RCC 7860 (cell line): ENCODE measurements at regions not wholly inside any gene's neighbourhood (a gene's known extent, or its start where the extent isn't known, plus 50 kb on each side); places are given as distances from the start of the nearest gene placed in this dataset.
"Not testable (repeated sequence)": the region's sequence is repeated elsewhere in the genome, so short reads cannot be mapped to it uniquely, and the experiment has no call there.

ENCODE experiments used
- DNase-seq: peaks from one replicate; pipeline ENCODE4 v3.0.0-alpha.2; 2015; ENCODE audit warnings: low spot score
- FAIRE-seq: peaks from 2 replicates; lab custom pipeline; 2012; peaks lifted over from hg19 to GRCh38; lab: Jason Lieb, UNC

DNA sequence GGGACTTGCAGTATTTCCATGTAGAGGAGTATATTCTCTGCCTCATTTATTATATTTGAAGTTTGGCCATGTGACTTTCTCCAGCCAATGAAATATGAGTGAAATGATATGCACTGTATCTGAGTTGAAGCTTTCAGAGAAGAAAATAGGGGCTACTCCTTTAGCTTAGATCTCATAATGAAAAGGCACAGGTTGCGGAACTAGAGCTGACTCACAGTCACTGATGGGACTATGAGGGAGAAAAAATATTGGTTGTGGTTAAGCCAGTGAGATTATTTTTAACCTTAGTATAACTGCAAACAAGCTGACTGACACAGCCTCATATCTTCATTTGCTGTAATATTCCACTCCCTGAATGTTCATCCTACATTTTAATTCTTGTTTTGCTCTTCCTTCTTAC is 1104.3 kb downstream of the RPA4 start:
- FAIRE-seq (no peak), DNase-seq (no peak)

DNA sequence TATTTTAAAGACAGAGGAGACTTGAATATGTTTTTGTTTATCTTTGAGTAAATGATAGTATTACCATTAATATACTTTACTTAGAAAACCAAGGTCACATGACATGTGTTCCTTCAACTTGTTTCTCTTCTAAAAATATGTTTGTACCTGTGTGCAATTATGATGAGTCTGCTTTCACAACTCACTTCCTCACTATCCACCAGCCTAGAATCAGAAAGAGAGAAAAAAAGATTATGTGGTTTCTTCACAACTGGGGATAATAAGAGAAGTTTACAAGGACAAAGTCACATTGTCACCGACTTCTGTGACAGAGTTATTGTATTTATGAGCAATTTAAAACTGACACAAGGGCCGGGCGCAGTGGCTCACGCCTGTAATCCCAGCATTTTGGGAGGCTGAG is 1112.1 kb downstream of the RPA4 start:
- DNase-seq (no peak), FAIRE-seq (no peak)

DNA sequence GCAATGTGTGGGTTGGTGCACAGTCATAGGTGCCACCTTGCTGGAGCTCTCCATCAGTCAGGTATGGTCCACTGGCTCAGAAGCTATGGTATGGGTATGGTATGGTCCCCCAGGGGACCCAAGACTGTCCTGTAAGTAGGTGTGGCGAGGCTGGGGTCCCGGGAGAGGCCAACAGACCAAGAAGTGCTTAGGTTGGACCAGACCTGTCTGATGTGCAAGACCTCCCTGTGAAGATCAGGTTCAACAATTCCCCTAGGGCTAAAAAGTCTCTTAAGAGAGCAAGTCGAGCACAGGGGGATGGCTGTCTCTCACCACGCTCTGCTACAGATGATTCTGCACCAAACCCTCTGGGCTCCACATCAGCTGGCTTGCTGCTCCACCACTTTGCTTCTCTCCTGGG is 1145.0 kb downstream of the RPA4 start:
- FAIRE-seq (no peak), DNase-seq (no peak)

DNA sequence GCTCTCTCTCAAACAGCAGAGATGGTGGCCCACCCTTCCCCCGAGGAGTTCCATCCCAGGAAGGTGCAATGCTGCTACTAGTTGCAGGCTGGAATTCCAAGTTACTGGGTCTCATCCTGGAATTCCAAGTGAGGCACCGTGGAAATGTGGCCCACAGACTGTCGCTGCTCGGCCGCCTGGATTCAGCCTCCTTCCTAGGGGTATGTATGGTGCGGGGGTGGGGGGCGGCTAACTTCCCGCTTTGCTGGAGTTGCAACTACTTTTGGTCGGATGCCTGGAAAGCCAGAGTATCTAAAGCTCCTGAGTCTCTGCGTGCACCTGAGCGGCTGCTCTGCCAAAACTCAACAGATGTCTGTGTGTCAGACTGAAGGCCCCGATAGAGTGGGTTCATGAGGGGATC is 1146.2 kb downstream of the RPA4 start:
- DNase-seq (no peak), FAIRE-seq (no peak)

DNA sequence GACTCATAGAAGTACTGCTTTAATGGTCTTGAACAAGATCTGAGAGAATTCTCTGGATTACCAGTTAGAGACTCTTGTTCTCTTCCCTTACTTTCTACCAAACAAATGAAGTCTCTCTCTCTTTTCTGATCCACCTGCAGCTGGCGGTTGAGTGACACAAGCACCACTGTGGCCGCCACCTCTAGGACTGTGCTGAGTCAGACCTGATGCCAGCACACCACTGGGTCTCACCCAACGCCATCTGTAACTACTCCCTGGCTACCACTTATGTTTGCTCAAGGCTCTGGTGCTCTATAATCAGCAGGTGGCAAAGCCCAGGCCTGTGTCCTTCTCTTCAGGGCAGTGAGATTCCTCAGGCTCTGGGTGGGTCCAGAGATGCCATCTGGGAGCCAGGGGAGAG is 1173.5 kb downstream of the RPA4 start:
- DNase-seq (no peak), FAIRE-seq (no peak)

DNA sequence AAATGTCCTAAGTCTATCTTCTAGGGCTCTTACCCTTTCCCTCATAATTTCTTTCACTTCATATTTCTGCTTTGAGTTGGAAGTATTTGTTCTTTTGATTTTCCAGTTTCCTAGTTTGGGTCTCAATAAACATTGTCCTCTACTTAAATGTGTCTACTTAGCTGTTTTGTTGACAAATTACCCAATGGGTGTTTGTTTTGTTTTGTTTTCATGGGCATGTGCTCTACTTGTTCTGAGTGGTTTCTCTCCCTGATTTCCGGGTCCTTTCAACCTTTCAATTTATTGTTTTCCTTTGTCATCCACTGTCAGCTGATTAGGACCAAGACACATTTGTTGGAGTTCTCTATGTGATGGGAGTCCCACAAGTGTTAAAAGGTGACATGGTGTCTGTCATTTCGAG is 1181.4 kb downstream of the RPA4 start:
- FAIRE-seq: no peak
- no peak for DNase-seq

DNA sequence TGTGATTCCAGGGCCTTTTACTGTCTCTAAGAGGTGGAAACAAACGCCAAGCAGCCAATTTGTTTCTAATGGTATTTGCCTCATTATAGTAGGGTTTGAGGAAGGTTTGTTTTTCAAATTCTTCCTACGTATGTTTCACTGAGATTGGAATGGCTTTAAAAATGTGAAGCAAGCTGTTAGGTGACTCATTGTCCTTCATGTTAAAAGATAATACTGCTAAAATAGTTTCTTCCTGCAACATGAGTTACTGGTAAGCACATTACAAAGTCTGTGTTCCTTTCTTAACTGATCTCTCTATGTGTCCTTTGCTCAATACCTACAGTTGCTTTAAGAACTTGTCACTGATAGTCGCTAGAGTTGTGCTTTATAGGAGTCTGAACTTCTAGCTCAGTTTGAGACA is 1183.9 kb downstream of the RPA4 start:
- no peak for FAIRE-seq
- DNase-seq: no peak

DNA sequence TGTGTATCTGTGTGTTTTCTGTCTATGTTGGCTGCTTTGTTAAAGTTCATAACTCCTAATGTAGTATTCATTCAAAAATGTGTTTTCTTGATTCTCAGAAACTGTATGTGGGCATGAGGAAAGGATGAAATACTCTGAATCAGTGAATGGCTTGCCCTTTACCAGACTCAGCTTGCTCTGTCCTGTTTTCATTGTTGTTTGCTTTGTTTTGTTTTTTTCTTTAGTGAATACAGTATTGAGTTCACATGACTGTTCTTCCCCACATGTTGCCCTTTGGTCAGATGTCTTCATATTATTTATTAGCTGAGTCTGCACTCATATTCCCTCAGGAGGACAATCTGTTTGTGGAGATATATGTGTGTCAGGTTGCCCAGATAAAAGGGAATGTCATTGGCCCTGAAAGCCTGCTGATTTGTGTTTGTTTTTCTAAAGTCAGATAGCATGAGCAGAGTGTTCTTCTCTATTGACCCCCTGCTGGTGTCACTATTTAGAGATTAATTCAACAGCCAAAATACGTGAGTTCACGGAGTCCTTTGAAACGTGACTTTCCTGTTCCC is 1184.4 kb downstream of the RPA4 start:
- DNase-seq (no peak), FAIRE-seq (no peak)

DNA sequence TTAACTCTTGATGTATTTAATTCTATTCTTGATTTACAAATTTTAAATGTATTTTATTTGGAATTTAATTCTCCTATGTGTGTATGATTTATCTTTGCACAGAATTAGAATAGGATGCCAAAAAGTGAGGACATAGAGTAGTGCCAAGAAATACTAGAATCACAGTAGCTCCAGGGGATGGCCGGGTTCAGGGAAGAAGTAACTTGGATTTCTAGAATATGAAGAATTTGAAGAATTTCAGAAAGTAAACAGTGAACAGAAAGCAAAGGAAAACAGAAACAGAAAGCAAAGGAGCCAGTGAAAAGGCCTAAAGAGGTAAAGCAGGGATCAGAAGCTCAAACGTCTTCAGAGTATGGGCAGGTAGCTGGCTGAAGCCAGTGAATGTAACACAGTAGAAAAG is 1187.6 kb downstream of the RPA4 start:
- no peak for DNase-seq
- no peak for FAIRE-seq

DNA sequence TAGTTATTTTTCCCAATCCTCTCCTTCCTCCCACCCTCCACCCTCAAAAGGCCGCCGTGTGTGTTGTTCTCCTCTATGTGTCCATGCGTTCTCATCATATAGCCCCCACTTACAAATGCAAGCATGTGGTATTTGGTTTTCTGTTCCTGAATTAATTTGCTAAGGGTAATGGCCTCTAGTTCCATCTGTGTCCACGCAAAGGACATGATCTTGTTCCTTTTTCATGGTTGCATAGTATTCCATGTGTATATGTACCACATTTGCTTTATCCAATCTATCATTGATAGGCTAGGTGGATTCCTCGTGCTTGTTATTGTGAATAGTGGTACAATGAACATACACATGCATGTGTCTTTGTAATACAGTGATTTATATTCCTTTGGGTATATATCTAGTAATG is 1193.7 kb downstream of the RPA4 start:
- FAIRE-seq (no peak), DNase-seq (no peak)

DNA sequence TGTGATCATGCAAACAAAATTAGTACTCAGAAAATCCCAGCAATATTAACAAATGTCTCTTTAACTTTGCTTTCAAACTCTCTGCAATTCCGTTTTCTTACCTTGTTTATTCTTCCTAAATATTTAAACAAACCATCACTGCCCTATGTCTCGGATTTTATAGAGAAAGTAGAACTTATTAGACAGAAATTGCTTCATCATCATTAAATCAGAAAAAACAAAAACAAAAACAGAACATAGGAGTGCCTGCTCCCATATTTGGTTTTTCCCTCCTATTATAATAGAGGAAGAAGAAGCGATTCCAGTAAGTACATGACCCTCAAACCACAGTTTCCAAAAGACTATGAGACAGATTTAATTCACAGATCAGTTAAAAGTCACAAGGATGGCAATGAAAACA is 1228.0 kb downstream of the RPA4 start:
- FAIRE-seq: no peak
- DNase-seq: no peak

DNA sequence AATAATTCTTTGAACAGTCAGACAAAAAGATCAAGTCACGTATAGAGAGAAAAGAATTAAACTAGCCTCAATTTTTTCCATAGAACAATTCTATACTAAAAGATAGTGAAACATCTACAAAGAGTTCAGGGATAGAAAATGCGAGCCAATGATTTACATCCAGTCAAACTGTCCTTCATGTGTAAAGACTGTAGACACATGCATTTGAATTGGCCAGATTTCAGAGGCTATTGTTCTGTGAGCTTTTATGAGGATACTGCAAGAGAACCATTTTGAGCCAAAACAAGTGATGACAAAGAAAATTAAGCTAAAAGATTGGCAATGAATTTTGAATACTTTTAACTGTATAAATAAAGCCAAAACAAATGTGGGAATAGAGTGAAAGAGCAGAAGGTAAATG is 1230.3 kb downstream of the RPA4 start:
- DNase-seq (no peak), FAIRE-seq (no peak)

DNA sequence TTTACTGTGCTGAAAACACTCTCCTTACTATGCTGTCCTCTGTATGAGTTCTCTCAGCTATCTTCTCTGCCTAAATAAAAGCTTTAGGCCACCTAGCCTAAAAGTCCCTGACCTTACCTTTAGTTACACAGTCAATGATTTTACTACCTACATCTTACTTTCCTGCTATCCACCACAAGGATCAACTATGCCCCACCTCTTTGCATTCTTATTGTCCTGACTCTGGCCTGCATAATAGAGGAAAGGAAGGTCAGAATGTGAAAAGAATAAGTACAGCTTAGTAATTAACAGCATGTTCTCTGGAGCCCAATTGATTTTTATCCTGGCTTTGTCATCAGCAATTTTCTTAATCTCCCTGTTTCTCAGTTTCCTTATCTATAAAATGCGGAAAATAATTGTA is 1257.8 kb downstream of the RPA4 start:
- no peak for DNase-seq
- no peak for FAIRE-seq

DNA sequence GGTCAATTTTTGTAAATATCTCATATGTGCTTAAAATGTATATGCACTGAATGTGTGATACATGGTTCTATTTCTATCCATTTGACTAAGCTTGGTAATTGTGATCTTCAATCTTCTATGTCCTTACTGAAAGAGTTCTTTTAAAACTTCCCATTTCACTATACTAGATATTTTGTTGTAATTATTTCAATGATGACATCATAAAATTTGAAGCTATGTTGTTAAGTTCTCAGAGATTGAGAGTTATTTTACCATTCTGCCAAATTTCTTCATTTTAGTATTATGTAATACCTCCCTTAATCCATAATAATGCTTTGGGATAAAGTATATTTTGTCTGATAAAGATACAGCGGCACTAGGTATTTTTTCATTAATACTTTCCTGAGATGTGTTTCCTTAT is 1307.3 kb downstream of the RPA4 start:
- no peak for DNase-seq
- no peak for FAIRE-seq

DNA sequence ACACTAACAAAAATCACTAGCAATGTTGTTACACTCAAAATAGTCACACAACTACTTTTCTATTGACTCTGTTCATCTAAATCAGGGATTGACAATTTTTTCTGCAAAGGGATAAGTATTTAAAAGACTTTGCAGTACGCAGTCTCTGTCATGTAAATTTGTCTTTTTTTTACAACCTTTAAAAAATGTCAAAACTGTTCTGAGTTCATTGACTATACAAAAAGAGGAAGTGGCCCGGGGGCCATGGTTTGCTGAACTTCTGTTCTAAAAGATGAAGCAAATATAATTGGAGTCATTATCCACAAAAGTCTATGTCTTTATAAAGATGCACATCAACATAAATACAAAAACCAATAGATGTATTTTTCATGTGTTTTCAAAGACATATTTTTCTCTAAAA is 1310.3 kb downstream of the RPA4 start:
- DNase-seq (no peak), FAIRE-seq (no peak)

DNA sequence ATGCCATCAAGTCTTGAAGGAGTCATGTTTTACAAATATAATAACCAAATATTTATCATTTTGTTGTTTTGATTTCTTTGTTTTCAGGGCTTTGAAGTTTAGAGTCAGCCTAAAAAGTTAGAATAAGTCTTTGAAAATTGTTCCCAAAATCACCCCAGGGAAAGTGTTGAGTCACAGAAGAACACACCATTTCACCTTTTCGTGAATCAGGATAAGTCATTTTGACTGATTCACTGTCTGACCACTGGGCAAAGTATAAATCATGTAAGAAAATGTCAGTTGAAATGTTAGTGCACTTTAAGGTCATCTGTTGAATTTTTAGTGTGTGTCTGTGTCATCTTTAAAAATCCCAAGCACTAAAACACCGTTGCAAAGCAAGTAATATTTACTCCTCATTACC is 1320.1 kb downstream of the RPA4 start:
- peak; percentile 26 for DNase-seq
- FAIRE-seq: peak; percentile 85

DNA sequence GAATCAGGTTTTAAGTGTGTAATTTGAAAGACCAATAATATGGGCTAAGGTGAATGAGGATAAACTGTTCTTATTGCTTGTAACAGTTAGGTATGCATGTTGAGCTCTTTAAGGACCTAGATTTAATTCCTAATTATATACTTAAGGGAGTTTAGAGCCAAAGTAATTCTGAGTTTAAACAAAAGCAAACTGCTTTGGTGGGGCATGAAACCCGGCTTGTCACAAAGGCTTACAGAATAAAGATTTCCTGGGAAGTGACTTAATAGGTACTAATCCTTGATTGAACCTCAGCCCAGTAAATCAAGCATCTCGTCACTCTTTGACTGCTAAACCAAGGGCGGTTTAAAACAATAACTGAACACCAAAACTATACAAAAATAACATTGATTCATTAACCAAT is 1324.2 kb downstream of the RPA4 start:
- DNase-seq (no peak), FAIRE-seq (no peak)

DNA sequence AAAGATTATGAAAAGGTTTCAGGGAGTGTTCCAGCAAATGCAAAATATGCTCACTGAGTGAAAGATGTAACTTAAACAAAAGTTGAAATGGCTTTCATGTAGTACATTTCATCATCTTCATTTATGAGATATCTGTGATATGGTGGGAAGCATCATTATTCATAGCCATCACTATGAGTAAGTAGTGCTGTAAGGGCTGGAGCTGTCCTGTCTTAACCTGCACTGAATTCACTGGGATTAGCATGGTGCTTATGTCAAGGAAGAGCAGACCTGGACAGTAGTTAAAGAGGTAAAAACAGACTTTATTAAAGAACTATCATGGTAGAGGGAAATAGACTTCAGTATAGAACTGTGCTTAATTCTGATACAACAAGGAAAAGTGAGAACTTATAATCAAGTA is 1347.3 kb downstream of the RPA4 start:
- FAIRE-seq: no peak

DNA sequence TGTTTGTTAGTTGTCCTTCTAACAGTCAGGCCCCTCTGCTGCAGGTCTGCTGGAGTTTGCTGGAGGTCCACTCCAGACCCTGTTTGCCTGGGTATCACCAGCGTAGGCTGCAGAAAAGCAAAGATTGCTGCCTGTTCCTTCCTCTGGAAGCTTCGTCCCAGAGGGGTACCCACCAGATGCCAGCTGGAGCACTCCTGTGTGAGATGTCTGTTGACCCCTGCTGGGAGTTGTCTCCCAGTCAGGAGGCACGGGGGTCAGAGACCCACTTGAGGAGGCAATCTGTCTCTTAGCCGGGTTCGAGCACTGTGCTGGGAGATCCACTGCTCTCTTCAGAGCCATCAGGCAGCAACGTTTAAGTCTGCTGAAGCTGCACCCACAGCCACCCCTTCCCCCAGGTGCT is 1356.4 kb downstream of the RPA4 start:
- not testable (repeated sequence) for FAIRE-seq, DNase-seq

More for the DNA sequence above, 1347.3 kb downstream of the RPA4 start:
- DNase-seq: no peak

DNA sequence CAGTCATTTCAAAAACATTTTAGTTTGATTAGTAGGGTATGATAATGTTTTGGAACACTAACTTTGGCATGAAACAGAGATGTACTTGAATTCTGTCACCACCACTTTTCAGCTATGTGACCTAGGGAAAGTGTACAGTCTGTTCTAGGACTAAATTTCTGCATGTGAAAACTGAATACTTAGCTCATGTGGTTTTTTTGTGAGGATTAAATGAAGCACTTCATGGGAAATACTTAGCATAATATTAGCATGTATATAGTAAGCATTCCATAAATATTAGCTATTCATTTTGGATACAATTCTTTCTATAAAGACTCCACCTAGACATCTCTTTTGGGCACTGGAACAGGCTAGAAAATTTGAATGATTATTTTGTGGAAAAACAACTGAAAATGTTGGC is 1379.4 kb downstream of the RPA4 start:
- FAIRE-seq (no peak), DNase-seq (no peak)

DNA sequence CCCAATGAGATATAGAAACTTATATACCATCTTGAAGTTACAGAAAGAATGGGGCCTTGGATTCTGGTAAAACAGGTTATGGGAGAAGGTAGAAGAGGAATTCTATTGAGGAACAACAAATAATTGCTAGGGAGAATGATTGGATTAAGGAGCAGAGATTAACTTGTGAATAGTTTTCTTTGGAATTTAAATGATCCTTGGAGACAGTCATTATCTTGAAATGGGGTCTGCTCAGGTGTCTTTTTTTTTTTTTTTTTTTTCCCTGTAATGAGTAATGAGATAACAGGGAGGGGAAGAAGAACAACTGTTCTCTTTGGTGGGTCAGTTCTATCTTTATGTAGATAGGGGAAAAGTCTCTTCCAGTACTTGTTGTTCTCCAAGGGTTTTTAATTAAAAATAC is 1406.0 kb downstream of the RPA4 start:
- FAIRE-seq: no peak

DNA sequence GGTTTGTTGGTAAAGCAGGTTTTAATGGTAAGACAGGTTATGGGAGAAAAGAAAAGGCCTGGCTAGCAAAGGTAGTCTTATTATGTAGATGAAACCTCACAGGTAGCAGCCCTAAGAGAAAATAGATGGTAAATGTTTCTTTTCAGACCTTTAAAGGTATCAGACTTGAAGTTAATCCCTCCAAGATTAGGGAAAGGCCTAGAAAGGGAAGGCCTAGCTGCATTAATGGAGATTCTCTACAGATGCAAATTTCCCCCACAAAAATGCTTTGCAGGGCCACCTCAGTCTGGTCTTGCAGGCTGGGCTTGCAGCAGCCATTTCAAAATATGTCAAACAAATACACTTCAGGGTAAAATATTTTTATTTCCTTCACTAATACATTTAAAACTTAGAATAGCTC is 1410.6 kb downstream of the RPA4 start:
- FAIRE-seq: no peak
- DNase-seq: no peak

More for the DNA sequence above, 1406.0 kb downstream of the RPA4 start:
- DNase-seq: no peak

DNA sequence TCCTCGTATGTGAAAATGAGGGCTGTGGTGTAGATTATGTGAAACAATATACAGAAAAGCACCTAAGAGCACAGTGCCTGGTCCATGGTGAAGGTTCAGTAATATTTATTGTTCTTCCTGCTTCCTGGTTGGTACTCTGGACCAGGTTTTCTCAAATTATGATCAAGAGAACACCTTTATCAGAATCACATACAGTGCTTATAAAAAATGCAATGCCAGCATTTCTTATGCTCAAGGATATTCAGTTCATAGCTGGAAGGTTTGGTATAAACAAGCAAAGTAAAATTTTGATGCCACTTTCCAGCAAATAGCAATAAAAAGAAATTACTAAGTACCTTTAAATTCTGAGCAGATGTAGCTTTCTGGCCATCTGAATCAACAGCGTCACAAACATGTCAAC is 1412.4 kb downstream of the RPA4 start:
- no peak for DNase-seq
- no peak for FAIRE-seq

DNA sequence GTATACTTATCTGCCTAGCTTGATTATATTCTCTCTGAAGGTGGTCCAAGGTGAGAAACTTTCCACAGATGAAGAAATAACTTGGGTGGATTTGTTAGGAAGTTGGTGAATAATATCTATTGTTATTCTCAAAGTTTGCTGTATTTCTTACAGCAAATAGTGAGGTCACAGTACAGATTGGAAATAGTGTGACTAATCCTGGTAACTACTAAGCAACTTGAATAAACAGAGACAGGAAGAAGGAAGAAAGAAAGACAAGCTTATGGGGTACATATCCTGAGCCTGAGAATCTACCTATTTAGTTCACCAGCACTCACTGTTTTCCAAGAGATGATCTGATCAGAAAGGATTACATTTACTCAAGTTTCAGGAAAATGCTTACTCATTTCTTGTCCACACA is 1416.1 kb downstream of the RPA4 start:
- DNase-seq (no peak), FAIRE-seq (no peak)
